ENCODE measurements at regions not wholly inside any gene's neighbourhood (a gene's known extent, or its start where the extent isn't known, plus 50 kb on each side); places are given as distances from the start of the nearest gene placed in this dataset.

DNA sequence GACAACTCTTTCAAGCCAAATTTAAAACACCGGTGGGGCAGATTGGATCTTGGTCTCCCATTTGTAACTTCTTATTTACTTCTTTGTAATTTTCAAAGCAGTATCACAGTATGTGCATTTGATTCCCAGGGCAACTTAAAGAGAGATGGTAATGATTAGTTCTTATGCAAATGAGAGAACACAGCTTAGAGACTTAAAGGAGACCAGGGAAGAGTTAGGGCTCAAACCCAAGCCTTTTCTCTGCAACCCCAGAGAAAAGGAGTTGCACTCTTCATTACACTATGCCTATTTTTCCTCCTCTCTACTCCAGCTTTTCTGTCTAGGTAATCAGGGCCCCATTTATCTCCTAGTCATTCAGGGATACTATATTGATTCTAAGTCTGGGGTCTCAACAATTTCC lies 237.8 kb upstream of the NMUR2 start:
- Histone ChIP-seq H3K4me2 (ENCODE audit: control insufficient read depth, insufficient read depth) (no peak overlapping the region), H3K27me3 (replicated peaks in 1 of 2; ENCODE audit: control insufficient read depth in 2 of 2, insufficient read depth in 2 of 2, low read length in 1 of 2) (no peaks in the 10 kb centered on the region), H4K20me1 (ENCODE audit: control insufficient read depth, insufficient read depth) (no peaks in the 10 kb centered on the region), H2AFZ (ENCODE audit: control insufficient read depth, low read depth, low read length) (no peak overlapping the region), H3K36me3 (ENCODE audit: control insufficient read depth in 2 of 2, insufficient read depth in 2 of 2, low read length in 1 of 2) (no peaks in the 10 kb centered on the region), H3K4me1 (ENCODE audit: control insufficient read depth, insufficient read depth, low read length) (no peaks in the 10 kb centered on the region), H3K79me2 (ENCODE audit: control insufficient read depth, insufficient read depth, low read length) (no peaks in the 10 kb centered on the region), H3K4me3 (no peak overlapping the region), H3K27ac (ENCODE audit: control insufficient read depth, insufficient read depth) (no peak overlapping the region), H3K9ac (ENCODE audit: control insufficient read depth, insufficient read depth, low read length) (no peak overlapping the region), H3K9me3 (replicated peaks; ENCODE audit: control insufficient read depth, insufficient read depth, low read length) (no peaks in the 10 kb centered on the region)
- WGBS (ENCODE audit: insufficient coverage, insufficient replicate concordance, low lambda C conversion rate, missing lambda C conversion rate) = 82% methylated on average over 1 of the region's 1 CpG
- in situ Hi-C loops (cut with MboI) = no loop called here
- TF ChIP-seq ESRRA (IDR thresholded peaks at IDR 0.05; ENCODE audit: low read length) (no peak), CREB1 (IDR thresholded peaks at IDR 0.05; ENCODE audit: low read depth) (no peak), IKZF2 (IDR thresholded peaks at IDR 0.05) (no peak), PAX8 (IDR thresholded peaks at IDR 0.05) (no peak), CHD4 (IDR thresholded peaks at IDR 0.05) (no peak), NR2C1 (IDR thresholded peaks at IDR 0.05) (no peak), KDM1A (IDR thresholded peaks at IDR 0.05; ENCODE audit: borderline replicate concordance) (no peak), RBBP5 (conservative IDR thresholded peaks at IDR 0.05) (no peak), BHLHE40 (IDR thresholded peaks at IDR 0.05; ENCODE audit: borderline replicate concordance in 1 of 2, low read depth in 2 of 2, low read length in 1 of 2) (no peak), TBL1XR1 (IDR thresholded peaks at IDR 0.05; ENCODE audit: low read depth, low read length) (no peak)
- TF ChIP-seq, protein P1, sequence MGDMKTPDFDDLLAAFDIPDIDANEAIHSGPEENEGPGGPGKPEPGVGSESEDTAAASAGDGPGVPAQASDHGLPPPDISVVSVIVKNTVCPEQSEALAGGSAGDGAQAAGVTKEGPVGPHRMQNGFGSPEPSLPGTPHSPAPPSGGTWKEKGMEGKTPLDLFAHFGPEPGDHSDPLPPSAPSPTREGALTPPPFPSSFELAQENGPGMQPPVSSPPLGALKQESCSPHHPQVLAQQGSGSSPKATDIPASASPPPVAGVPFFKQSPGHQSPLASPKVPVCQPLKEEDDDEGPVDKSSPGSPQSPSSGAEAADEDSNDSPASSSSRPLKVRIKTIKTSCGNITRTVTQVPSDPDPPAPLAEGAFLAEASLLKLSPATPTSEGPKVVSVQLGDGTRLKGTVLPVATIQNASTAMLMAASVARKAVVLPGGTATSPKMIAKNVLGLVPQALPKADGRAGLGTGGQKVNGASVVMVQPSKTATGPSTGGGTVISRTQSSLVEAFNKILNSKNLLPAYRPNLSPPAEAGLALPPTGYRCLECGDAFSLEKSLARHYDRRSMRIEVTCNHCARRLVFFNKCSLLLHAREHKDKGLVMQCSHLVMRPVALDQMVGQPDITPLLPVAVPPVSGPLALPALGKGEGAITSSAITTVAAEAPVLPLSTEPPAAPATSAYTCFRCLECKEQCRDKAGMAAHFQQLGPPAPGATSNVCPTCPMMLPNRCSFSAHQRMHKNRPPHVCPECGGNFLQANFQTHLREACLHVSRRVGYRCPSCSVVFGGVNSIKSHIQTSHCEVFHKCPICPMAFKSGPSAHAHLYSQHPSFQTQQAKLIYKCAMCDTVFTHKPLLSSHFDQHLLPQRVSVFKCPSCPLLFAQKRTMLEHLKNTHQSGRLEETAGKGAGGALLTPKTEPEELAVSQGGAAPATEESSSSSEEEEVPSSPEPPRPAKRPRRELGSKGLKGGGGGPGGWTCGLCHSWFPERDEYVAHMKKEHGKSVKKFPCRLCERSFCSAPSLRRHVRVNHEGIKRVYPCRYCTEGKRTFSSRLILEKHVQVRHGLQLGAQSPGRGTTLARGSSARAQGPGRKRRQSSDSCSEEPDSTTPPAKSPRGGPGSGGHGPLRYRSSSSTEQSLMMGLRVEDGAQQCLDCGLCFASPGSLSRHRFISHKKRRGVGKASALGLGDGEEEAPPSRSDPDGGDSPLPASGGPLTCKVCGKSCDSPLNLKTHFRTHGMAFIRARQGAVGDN (IDR thresholded peaks at IDR 0.05) = no peak
- TF ChIP-seq, protein P2, sequence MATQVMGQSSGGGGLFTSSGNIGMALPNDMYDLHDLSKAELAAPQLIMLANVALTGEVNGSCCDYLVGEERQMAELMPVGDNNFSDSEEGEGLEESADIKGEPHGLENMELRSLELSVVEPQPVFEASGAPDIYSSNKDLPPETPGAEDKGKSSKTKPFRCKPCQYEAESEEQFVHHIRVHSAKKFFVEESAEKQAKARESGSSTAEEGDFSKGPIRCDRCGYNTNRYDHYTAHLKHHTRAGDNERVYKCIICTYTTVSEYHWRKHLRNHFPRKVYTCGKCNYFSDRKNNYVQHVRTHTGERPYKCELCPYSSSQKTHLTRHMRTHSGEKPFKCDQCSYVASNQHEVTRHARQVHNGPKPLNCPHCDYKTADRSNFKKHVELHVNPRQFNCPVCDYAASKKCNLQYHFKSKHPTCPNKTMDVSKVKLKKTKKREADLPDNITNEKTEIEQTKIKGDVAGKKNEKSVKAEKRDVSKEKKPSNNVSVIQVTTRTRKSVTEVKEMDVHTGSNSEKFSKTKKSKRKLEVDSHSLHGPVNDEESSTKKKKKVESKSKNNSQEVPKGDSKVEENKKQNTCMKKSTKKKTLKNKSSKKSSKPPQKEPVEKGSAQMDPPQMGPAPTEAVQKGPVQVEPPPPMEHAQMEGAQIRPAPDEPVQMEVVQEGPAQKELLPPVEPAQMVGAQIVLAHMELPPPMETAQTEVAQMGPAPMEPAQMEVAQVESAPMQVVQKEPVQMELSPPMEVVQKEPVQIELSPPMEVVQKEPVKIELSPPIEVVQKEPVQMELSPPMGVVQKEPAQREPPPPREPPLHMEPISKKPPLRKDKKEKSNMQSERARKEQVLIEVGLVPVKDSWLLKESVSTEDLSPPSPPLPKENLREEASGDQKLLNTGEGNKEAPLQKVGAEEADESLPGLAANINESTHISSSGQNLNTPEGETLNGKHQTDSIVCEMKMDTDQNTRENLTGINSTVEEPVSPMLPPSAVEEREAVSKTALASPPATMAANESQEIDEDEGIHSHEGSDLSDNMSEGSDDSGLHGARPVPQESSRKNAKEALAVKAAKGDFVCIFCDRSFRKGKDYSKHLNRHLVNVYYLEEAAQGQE (IDR thresholded peaks at IDR 0.05; ENCODE audit: low read depth, low read length) = no peak
- TF ChIP-seq, protein P3, sequence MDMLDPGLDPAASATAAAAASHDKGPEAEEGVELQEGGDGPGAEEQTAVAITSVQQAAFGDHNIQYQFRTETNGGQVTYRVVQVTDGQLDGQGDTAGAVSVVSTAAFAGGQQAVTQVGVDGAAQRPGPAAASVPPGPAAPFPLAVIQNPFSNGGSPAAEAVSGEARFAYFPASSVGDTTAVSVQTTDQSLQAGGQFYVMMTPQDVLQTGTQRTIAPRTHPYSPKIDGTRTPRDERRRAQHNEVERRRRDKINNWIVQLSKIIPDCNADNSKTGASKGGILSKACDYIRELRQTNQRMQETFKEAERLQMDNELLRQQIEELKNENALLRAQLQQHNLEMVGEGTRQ (IDR thresholded peaks at IDR 0.05; ENCODE audit: borderline replicate concordance, low read depth, low read length) = no peak
- TF ChIP-seq, protein P4, sequence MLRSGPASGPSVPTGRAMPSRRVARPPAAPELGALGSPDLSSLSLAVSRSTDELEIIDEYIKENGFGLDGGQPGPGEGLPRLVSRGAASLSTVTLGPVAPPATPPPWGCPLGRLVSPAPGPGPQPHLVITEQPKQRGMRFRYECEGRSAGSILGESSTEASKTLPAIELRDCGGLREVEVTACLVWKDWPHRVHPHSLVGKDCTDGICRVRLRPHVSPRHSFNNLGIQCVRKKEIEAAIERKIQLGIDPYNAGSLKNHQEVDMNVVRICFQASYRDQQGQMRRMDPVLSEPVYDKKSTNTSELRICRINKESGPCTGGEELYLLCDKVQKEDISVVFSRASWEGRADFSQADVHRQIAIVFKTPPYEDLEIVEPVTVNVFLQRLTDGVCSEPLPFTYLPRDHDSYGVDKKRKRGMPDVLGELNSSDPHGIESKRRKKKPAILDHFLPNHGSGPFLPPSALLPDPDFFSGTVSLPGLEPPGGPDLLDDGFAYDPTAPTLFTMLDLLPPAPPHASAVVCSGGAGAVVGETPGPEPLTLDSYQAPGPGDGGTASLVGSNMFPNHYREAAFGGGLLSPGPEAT (IDR thresholded peaks at IDR 0.05; ENCODE audit: low read depth) = no peak
- FAIRE-seq (no peak), DNase-seq (ENCODE audit: low read depth, low spot score) (no peak), ATAC-seq (no peak)
- POLR2A ChIA-PET = no interaction called here
- RAD21 ChIA-PET (ENCODE audit: unreplicated experiment) = no interaction called here
- BruUV-seq (replicated peaks) = no TSS peak
- SMC1A ChIA-PET (ENCODE audit: uncharacterized antibody, unreplicated experiment) = no interaction called here
- CTCF ChIA-PET = no interaction called here
- intact Hi-C loops (cut with micrococcal nuclease; ENCODE audit: unreplicated experiment) = no loop called here
